ENCODE measurements at regions not wholly inside any gene's neighbourhood (a gene's known extent, or its start where the extent isn't known, plus 50 kb on each side); places are given as distances from the start of the nearest gene placed in this dataset.

DNA sequence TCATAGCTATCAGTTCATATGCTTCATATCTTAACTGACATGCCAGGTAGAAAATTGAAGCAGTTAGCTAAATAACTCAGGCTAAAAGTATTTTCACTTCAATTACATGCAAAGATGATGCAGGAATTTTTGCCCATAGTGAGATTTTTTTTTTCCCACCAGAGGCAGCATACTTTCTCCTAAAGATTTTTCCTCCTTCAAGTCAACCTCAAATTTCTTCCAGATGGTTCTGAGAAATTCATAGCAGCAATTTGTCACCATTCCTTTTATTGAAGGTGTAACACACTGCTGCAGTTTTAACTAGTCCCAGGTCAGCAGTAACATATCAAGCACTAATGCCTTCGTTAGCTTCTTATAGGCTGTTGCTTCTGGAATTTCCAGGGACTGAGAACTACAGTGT lies 141.9 kb downstream of the SUCLA2 start:
- TF ChIP-seq, protein P1, sequence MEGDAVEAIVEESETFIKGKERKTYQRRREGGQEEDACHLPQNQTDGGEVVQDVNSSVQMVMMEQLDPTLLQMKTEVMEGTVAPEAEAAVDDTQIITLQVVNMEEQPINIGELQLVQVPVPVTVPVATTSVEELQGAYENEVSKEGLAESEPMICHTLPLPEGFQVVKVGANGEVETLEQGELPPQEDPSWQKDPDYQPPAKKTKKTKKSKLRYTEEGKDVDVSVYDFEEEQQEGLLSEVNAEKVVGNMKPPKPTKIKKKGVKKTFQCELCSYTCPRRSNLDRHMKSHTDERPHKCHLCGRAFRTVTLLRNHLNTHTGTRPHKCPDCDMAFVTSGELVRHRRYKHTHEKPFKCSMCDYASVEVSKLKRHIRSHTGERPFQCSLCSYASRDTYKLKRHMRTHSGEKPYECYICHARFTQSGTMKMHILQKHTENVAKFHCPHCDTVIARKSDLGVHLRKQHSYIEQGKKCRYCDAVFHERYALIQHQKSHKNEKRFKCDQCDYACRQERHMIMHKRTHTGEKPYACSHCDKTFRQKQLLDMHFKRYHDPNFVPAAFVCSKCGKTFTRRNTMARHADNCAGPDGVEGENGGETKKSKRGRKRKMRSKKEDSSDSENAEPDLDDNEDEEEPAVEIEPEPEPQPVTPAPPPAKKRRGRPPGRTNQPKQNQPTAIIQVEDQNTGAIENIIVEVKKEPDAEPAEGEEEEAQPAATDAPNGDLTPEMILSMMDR (conservative IDR thresholded peaks at IDR 0.05), result no peak
- no peak overlapping the region for H3K27ac ChIP-seq

DNA sequence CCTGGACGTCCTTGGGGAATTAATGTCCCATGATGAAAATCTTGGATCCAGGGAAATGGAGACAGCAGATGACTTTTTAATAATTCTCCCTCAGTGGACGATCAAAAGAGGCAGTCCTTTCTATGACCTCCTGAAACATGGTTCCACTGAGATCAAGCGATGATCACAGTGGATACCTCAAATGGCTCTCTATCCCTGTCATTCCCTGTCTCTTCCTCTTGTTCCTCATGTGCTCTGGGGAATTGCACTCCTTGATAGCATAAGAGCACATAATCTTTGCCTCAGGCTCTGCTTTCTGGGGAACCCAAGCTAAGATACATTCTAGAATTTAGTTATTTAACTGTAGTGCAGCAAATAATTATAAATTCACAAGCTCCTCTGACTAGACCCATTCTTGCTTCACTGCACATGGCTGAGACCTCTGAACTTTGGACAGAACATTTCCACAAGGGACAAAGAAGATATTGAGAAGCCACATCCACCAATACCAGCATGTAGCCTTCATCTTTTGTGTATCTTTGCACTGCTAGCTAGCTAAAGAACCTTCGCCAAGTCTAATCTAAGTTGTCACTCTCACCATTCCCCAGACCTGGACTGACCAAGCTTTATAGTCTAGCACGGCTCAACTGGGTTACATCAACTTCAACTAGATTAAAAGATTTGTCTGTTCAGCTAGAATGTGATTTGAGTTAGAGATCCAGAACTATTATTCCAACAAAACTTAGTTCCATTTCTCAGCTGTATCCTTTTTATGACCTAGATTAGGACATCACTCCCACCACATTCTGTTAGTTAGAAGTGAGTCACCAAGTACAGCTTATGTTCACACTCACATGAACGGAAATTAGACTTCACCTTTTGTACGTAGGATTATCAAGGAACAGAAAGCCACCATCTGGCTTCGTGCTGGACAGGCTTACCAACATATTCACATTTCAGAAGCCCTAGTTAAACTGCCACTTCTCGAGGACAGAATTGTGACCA lies 142.7 kb downstream of the SUCLA2 start:
- TF ChIP-seq, protein P1 (conservative IDR thresholded peaks at IDR 0.05), result no peak
- H3K27ac ChIP-seq, result no peak overlapping the region

DNA sequence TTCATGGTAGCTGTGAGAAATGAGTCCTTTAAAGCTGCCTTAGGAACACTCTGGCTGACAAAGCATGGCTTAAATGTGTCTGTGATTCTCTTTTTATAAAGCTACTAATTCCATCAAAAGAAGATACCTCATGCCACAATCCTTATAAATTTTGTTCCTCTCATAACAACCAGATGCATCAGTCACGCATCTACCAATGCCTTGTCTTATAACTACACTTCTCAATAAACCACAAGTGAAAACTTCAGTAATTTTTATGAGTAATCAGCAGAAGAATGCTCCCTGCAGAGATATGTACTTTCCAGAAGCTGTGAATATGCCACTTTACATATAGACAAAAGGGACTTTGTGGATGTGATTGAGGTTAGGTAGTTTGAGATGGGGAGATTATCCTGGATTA lies 147.8 kb downstream of the SUCLA2 start:
- no peak overlapping the region for H3K27ac ChIP-seq

DNA sequence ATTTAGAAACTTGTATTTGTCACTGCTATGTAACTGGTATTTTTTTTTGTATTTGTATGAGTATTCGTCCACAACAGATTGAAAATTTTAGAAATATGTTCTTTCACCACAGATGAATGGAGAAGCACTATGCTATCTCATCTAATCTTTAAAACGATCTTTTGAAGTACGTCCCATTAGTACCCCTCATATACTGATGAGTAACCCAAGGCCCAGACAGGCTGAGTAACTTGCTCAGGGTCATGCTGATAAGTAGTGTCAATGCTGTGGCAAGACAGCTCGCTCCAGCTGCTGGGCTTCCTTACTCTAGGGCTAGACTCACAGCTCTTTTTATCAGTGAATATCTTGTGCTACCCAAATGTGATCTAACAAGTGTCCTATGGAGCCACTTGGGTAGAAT lies 154.2 kb downstream of the SUCLA2 start:
- H3K27ac ChIP-seq, result no peak overlapping the region
- TF ChIP-seq, protein P1 (conservative IDR thresholded peaks at IDR 0.05), result no peak

More for the DNA sequence above, 147.8 kb downstream of the SUCLA2 start:
- TF ChIP-seq, protein P1 (conservative IDR thresholded peaks at IDR 0.05), result no peak

DNA sequence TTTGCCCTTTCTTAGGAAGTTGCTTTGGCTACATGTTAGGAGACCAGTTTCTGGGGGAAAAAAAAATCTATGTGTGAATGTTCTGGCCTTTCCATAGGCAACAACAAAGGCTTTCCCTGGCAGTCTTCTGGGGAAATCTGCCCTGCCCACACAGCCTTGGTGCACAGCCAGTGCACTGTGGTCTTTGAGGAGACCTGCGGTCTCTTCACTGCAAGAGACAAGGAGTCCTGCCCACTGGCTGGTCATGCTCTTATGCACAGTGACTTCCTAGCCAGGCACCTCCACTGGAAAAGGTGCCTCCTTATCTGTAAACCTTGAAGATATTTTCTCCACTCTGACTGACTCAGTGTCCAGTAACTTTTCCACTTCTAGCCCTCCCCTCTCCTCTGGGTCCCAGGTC lies 155.1 kb downstream of the SUCLA2 start:
- no peak overlapping the region for H3K27ac ChIP-seq
- TF ChIP-seq, protein P1 (conservative IDR thresholded peaks at IDR 0.05), result no peak

DNA sequence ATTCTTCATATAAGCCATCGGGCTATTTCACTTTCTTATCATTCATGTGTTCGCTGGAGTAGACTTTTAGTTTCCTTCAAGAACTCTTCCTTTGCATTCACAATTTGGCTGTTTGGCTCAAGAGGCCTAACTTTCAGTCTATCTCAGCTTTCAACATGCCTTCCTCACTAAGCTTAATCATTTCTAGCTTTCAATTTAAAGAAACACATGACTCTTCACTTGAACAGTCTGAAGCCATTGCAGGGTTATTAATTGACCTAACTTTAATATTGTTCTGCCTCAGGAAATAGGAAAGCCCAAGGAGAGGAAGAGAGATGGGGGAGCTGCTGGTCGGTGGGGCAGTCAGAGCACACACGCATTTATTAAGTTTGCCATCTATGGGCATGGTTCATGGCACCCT lies 158.1 kb downstream of the SUCLA2 start:
- TF ChIP-seq, protein P1 (conservative IDR thresholded peaks at IDR 0.05), result no peak
- H3K27ac ChIP-seq, result no peak overlapping the region

DNA sequence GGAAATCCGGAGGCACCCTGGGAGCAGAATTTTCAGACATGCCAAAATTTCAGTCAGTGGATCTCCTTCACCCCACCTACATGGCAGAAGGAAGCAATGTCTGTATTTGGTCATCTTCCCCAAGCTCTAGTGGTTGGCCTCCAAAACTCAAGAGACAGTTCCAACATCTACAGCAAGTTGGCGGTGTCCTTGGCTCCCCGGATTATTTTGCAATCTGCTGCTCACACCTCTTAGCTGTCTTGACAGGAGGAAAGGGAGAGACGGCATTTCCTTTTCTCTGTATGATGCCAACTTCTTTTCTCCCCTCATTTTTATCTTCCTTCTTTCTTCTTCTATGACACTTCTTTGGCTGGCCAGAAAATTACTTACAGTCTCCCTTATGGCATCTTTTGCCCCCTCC lies 159.9 kb downstream of the SUCLA2 start:
- TF ChIP-seq, protein P1 (conservative IDR thresholded peaks at IDR 0.05), result no peak
- no peak overlapping the region for H3K27ac ChIP-seq
